ENCODE measurements at regions not wholly inside any gene's neighbourhood (a gene's known extent, or its start where the extent isn't known, plus 50 kb on each side); places are given as distances from the start of the nearest gene placed in this dataset.
"Not testable (repeated sequence)": the region's sequence is repeated elsewhere in the genome, so short reads cannot be mapped to it uniquely, and the experiment has no call there.

DNA sequence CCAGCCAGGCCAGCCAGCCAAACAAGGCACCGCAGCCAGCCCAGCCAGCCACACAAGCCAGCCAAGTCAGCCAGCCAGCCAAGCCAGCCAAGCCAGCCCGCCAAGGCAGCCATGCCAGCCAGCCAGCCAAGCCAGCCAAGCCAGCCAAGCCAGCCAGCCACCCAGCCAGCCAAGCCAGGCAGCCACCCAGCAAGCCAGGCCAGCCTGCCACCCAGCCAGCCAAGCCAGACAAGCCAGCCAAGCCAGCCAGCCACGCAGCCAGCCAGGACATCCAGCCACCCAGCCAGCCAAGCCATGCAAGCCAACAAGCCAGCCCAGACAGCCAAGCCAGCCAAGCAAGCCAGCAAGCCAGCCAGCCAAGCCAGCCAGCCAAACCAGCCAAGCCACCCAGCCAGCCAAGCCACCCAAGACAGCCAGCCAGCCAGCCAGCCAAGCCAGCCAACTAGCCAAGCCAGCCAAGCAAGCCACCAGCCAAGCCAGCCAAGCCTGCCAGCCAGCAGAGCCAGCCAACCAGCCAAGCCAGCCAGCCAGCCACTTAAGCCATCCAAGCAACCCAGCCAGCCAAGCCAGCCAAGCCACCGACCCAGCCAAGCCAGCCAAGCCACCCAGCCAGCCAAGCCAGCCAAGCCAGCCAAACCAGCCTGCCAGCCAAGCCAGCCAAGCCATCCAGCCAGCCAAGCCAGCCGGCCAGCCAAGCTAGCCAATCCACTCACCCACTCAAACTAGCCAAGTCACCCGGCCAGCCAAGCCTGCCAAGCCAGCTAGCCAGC lies 341.3 kb upstream of the PLGLB2 start:
- TF ChIP-seq REST (tag by site-specific recombination; IDR thresholded peaks at IDR 0.05); ZNF623 (tag by site-specific recombination; IDR thresholded peaks at IDR 0.05); PRDM1 (tag by site-specific recombination; IDR thresholded peaks at IDR 0.05); KLF7 (tag by site-specific recombination; IDR thresholded peaks at IDR 0.05; ENCODE audit: borderline replicate concordance); ZNF341 (tag by site-specific recombination; IDR thresholded peaks at IDR 0.05; ENCODE audit: low read depth); ZNF530 (tag by site-specific recombination; IDR thresholded peaks at IDR 0.05; ENCODE audit: low read depth); ZNF747 (tag by site-specific recombination; IDR thresholded peaks at IDR 0.05); SP2 (tag by site-specific recombination; IDR thresholded peaks at IDR 0.05); OVOL3 (tag by site-specific recombination; IDR thresholded peaks at IDR 0.05); ZNF488 (tag by site-specific recombination; IDR thresholded peaks at IDR 0.05); MYNN (tag by site-specific recombination; IDR thresholded peaks at IDR 0.05; ENCODE audit: borderline replicate concordance): not testable (repeated sequence)
- TF ChIP-seq, protein P1, sequence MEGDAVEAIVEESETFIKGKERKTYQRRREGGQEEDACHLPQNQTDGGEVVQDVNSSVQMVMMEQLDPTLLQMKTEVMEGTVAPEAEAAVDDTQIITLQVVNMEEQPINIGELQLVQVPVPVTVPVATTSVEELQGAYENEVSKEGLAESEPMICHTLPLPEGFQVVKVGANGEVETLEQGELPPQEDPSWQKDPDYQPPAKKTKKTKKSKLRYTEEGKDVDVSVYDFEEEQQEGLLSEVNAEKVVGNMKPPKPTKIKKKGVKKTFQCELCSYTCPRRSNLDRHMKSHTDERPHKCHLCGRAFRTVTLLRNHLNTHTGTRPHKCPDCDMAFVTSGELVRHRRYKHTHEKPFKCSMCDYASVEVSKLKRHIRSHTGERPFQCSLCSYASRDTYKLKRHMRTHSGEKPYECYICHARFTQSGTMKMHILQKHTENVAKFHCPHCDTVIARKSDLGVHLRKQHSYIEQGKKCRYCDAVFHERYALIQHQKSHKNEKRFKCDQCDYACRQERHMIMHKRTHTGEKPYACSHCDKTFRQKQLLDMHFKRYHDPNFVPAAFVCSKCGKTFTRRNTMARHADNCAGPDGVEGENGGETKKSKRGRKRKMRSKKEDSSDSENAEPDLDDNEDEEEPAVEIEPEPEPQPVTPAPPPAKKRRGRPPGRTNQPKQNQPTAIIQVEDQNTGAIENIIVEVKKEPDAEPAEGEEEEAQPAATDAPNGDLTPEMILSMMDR (tag by site-specific recombination; IDR thresholded peaks at IDR 0.05), result not testable (repeated sequence)
- TF ChIP-seq, protein P2, sequence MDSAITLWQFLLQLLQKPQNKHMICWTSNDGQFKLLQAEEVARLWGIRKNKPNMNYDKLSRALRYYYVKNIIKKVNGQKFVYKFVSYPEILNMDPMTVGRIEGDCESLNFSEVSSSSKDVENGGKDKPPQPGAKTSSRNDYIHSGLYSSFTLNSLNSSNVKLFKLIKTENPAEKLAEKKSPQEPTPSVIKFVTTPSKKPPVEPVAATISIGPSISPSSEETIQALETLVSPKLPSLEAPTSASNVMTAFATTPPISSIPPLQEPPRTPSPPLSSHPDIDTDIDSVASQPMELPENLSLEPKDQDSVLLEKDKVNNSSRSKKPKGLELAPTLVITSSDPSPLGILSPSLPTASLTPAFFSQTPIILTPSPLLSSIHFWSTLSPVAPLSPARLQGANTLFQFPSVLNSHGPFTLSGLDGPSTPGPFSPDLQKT (IDR thresholded peaks at IDR 0.05; ENCODE audit: borderline replicate concordance, low read depth, low read length), result not testable (repeated sequence)
- TF ChIP-seq, protein P3, sequence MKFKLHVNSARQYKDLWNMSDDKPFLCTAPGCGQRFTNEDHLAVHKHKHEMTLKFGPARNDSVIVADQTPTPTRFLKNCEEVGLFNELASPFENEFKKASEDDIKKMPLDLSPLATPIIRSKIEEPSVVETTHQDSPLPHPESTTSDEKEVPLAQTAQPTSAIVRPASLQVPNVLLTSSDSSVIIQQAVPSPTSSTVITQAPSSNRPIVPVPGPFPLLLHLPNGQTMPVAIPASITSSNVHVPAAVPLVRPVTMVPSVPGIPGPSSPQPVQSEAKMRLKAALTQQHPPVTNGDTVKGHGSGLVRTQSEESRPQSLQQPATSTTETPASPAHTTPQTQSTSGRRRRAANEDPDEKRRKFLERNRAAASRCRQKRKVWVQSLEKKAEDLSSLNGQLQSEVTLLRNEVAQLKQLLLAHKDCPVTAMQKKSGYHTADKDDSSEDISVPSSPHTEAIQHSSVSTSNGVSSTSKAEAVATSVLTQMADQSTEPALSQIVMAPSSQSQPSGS (tag by site-specific recombination; IDR thresholded peaks at IDR 0.05; ENCODE audit: low read depth), result not testable (repeated sequence)
